DND-41 (cell line): ENCODE measurements at regions not wholly inside any gene's neighbourhood (a gene's known extent, or its start where the extent isn't known, plus 50 kb on each side); places are given as distances from the start of the nearest gene placed in this dataset.

ENCODE experiments used
- CTCF ChIP-seq: IDR thresholded peaks from 2 replicates; pipeline ENCODE4 v1.5.1; 2012; ENCODE audit warnings: borderline replicate concordance, low read length, moderate library complexity, mild to moderate bottlenecking; ENCODE audit not compliant: poor library complexity, severe bottlenecking; ENCODE audit errors: extremely low read depth
- EZH2 ChIP-seq: IDR thresholded peaks from 3 replicates; pipeline ENCODE4 v1.6.1; 2012; ENCODE audit warnings: borderline replicate concordance, low read depth, mild to moderate bottlenecking, moderate library complexity, low read length, inconsistent platforms; ENCODE audit not compliant: severe bottlenecking

- TF ChIP-seq CTCF (no peak), EZH2 (no peak)
These were observed 237.0 kb downstream of the POSTN start for GRCh38 chr13:37361608-37362007.
